GM04503 (cell line): ENCODE measurements at regions not wholly inside any gene's neighbourhood (a gene's known extent, or its start where the extent isn't known, plus 50 kb on each side); places are given as distances from the start of the nearest gene placed in this dataset.
"Not testable (repeated sequence)": the region's sequence is repeated elsewhere in the genome, so short reads cannot be mapped to it uniquely, and the experiment has no call there.

Experiments
- DNase-seq: peaks from one replicate; pipeline ENCODE4 v3.0.0-alpha.2; 2012; ENCODE audit warnings: low read depth

DNA sequence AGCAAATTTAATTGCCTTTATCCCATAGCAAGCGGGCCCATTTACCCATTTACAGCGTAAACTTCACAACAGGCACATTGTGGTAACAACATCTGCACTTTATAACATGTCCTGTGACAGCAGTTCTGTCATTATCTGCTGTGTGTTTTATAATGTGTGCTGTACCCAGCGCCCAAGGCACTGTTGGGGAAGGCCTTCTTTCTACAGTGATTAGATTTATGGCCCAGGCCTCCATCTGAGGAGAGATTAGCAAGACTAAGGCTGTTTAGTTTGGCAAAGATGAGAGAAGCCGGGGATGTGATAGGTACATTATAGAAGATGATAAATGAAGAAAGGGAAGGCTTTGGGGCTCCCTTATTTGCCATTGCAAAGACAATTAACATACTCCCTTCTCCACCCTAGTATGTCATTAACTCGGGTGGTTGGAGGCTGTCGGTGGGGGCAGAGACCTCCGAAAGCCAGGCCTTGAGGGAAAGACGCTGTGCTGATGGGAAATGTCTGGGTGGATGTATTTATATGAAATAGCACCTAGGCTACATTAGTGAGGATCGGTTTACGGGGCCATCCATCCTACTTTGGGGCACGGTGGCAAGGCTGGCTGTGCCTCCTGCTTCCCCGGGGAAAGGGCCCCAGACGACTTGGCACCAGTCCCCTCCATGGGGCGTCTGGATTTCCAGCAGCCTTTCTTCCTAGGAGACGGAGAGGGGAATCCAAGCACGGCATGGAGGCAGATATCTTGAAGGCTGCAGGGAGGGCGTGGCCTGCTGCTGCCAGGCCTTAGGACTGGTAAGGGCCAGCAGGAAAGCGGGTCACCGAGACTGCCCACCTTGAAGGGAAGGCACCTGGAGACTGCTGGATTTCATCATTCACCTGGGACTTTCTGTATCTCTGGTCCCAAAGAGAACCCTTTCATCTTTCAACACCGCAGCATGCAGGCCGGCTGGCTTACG lies 64.3 kb upstream of the PTCH1 start:
- no peak for DNase-seq

DNA sequence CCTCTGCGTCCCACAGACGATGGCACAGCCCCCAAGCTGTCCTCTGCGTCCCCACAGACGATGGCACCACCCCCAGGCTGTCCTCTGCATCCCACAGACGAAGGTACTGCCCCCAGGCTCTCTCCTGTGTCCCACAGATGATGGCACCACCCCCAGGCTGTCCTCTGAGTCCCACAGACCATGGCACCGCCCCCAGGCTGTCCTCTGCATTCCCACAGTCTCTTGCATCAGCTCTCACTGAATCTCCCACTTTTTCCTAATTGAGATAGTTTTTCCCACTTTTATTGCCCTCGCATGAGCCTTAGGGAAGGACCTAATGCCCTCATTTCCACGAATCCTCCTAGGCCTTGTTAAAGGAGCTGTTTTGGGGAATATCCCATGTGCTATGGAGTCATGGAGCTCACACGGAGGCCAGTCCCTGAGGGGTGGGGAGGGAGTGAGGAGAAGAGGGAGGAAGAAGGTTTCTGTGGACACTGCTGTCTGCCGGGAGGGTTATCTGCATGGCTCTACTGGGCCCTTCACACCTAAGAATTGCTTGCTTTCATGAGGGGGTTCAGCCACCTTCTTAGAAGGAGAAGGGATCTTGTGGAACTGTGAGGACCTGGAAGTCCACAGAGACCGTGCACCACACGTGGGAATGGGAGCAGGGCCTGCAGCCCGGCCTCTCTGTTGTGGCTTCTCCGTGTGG lies 58.2 kb upstream of the PTCH1 start:
- DNase-seq: no peak

DNA sequence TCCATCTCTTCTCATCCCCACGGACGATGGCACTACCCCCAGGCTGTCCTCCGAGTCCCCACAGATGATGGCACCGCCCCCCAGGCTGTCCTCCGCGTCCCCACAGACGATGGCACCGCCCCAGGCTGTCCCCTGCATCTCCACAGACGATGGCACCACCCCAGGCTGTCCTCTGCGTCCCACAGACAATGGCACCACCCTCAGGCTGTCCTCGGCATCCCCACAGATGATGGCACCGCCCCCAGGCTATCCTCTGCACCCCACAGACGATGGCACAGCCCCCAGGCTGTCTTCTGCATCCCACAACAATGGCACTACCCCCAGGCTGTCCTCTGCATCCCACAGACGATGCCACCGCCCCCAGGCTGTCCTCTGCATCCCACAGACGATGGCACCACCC lies 57.4 kb upstream of the PTCH1 start:
- no peak for DNase-seq

DNA sequence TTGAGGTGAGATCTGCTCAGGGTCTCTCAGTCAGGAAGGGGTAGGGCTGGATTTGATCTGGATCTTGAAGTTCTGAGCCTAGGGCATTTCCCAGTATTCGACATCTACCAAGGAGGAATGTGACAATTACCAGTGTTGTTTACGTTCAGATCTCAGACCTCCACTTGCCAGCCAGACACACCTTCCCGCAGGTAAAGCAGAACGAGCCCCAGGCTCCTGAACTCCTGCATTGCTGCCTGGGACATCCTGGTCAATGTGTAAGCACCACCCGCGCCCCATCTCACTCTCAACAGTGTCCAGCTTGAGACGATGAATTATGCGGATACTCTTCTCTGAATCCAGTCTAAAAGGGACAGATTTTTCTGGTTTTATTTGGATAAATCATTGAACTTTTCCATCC lies 56.7 kb upstream of the PTCH1 start:
- no peak for DNase-seq

DNA sequence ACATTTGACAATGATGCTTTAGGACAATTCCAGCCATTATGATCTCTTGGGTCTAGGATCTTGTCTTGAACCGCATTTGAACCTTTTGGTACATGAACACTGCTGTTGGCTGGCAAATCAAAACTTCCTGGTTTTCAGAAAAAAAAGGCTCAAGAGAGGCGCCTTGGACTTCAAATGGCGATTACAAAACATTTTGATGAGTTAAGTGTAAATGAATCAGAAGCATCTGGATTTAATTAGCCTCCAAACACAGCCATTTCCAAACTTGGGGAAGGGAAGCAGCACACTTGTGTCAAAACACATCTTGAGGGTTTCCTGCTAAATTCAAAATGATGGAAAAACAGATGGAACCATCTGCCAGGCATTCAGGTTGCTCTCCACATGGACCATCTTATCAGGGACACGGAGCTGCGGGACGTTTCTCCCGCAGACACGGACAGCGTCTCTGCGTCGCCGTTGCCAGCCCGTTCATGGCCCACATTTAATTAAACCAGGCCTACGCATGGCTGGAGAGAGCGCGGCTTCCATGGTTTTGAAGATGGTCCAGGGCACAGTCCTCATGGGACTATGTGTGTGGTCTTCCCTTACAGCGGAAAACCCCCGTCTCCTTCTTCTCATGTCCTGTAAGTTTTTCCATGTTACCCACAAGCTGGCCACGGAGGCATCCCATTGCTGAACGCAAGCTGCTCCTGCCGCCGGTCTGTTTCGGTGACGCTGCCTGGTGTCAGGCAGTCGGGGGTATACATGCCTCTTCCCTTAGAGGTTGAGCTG lies 55.8 kb upstream of the PTCH1 start:
- peak; percentile 63 for DNase-seq

DNA sequence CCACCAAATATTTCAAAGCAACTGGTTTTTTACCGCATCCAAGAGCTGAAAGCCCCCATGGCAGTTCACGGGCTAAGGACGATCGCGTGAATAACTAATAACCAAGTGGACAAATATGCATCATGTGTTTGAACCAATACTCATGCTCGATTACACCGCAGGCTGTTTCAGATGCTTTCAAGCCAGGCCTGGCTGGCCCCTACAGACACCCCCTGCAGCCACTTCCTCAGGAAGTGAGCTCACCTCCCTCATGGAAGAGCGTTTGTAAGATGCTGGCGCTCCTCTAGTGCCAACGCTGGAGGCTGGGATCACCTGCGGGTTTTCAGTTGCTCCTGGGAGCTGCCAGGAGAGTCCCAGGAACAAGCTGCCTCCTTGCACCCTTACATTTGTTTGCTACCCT lies 53.9 kb upstream of the PTCH1 start:
- no peak for DNase-seq

DNA sequence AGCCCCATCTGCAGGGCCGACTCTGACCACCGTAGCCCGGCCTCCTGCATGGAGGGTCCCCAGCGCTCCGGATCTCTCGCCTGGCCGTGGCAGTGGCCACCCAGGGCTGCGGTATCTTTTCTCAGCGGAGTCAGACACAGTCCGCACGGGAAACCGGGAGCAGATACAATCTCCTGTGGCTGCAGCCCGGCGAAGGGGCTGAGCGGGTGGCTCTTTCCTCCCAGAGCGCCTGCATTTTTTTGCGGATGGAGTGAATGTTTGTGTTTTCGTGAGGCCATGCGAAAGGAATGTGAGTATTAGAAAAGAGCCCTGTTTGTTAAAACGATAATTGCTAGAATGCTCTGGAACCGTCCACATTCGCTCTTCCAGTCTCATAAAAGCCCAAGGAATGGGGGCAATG lies 53.4 kb upstream of the PTCH1 start:
- peak; percentile 20 for DNase-seq

DNA sequence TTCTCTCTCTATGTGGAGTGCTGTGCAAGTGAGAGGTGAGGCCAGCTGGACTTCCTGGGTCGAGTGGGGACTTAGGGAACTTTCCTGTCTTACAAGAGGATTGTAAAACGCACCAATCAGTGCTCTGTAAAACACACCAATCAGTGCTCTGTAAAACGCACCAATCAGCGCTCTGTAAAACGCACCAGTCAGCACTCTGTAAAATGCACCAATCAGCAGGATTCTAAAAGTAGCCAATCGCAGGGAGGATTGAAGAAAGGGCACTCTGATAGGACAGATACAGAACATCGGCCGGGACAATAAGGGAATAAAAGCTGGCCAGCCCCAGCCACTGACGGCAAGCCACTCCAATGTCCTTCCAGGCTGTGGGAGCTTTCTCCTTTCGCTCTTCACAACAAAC lies 52.0 kb upstream of the PTCH1 start:
- not testable (repeated sequence) for DNase-seq
